CD4-positive, alpha-beta T cell (primary cell): ENCODE measurements at regions not wholly inside any gene's neighbourhood (a gene's known extent, or its start where the extent isn't known, plus 50 kb on each side); places are given as distances from the start of the nearest gene placed in this dataset.

Experiments used
- ATAC-seq: fragments of 200-7000 bp; cut with Tn5 transposase; one replicate; pipeline ENCODE4 v1.10.0; 2022; ENCODE audit warnings: mild to moderate bottlenecking; ENCODE audit not compliant: poor library complexity
- CTCF ChIA-PET: fragments of 350-600 bp; sonication (Branson Sonifier 250); formaldehyde crosslinking; loops from one replicate; lab custom pipeline; 2021; ENCODE audit warnings: antibody characterized with exemption, inconsistent platforms; lab: Charles Lee
- POLR2A ChIA-PET: fragments of 350-600 bp; sonication (Branson Sonifier 250); formaldehyde crosslinking; loops from one replicate; lab custom pipeline; 2021; ENCODE audit warnings: antibody characterized with exemption, inconsistent platforms; lab: Charles Lee
- DNase-seq, 14 experiments: peaks; one replicate each; pipeline ENCODE4 v3.0.0-alpha.2; 2013 to 2020; ENCODE audit warnings: mixed read lengths in 2 of 14
- H3K27ac ChIP-seq, 2 donors: one replicate each; pipeline versions ENCODE4 v1.5.1 to v1.7.0; 2013; ENCODE audit warnings: low read length in 2 of 2, low read depth in 1 of 2, mild to moderate bottlenecking in 1 of 2
- H3K27me3 ChIP-seq, 2 experiments: 1 replicate in 1 of 2; 2 replicates in 1 of 2; pipeline versions ENCODE4 v1.6.1 to v1.7.0; 2013; ENCODE audit warnings: low read length in 2 of 2, control low read depth in 1 of 2, mild to moderate bottlenecking in 1 of 2, moderate library complexity in 1 of 2; ENCODE audit not compliant: insufficient read depth in 2 of 2, control insufficient read depth in 1 of 2
- H3K36me3 ChIP-seq: one replicate; pipeline ENCODE4 v1.6.1; 2013; ENCODE audit warnings: low read length, control low read depth; ENCODE audit not compliant: insufficient read depth
- H3K4me1 ChIP-seq: one replicate; pipeline ENCODE4 v1.6.1; 2013; ENCODE audit warnings: low read length, control low read depth; ENCODE audit not compliant: insufficient read depth
- H3K4me3 ChIP-seq: one replicate; pipeline ENCODE4 v1.5.1; 2013; ENCODE audit warnings: mild to moderate bottlenecking, low read length, moderate library complexity
- H3K9me3 ChIP-seq, 2 experiments: 1 replicate in 1 of 2; 2 replicates in 1 of 2; pipeline versions ENCODE4 v1.6.1 to v1.7.0; 2013; ENCODE audit warnings: low read length in 2 of 2, mild to moderate bottlenecking in 2 of 2, control low read depth in 1 of 2, moderate library complexity in 1 of 2; ENCODE audit not compliant: control insufficient read depth in 1 of 2, insufficient read depth in 1 of 2
- H3K27ac Mint-ChIP-seq: one replicate; pipeline ENCODE4 v1.8.0; 2020; ENCODE audit warnings: mixed read lengths
- H3K27me3 Mint-ChIP-seq: one replicate; pipeline ENCODE4 v1.8.0; 2021; ENCODE audit warnings: mixed read lengths
- H3K36me3 Mint-ChIP-seq: one replicate; pipeline ENCODE4 v1.8.0; 2021; ENCODE audit warnings: low read depth, mixed read lengths
- H3K4me1 Mint-ChIP-seq: one replicate; pipeline ENCODE4 v1.8.0; 2021; ENCODE audit warnings: low read depth, mixed read lengths
- H3K4me3 Mint-ChIP-seq: one replicate; pipeline ENCODE4 v1.8.0; 2020; ENCODE audit warnings: mild to moderate bottlenecking, mixed read lengths
- H3K9me3 Mint-ChIP-seq: one replicate; pipeline ENCODE4 v1.8.0; 2020; ENCODE audit warnings: mixed read lengths
- intact Hi-C, 2 experiments: fragments of 100-400 bp; cut with DNase I in 1 of 2; cut with micrococcal nuclease in 1 of 2; formaldehyde crosslinking; loops; one replicate each; pipeline versions ENCODE4 v1.15.1 to v1.9.0; 2023 to 2025; cut with DNase I, micrococcal nuclease
- TF ChIP-seq, protein P1 (sequence below): fragments of 200-600 bp; IDR thresholded peaks from one replicate; pipeline ENCODE4 v1.8.0; 2022; ENCODE audit warnings: antibody characterized with exemption, mild to moderate bottlenecking

DNA sequence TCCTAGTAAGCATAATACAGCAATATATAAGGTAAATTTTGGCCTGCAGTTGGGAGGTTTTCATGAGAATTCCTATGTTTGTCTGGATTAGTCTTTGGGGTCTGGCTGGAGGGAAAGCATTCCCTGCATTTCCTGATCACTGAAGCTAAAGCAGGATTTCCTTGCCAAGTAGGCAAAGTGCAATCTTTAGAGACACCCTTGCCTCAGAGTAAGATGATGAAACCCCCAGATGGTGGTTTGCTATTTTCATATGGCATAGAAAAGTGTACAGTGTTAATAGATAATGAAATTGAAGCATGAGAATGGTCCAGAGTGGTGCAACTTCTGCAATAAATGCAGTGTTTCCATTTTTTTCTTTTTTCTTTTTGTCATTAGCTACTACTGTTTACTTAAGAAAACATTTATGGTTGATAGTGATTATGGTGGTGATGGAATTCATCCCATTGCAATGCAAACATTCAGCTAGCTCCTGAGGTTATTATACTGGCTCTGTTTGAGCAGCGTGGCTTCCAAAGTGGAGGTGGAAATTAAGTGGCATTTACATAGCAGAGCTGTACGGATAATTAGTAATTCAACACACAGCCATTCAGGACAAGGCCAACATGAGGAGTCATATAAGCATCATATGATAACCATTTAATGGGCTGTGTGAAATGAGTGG lies 276.3 kb downstream of the DUSP6 start:
- Histone ChIP-seq H3K4me1 (no peaks in the 10 kb centered on the region), H3K36me3 (no peaks in the 10 kb centered on the region), H3K27me3 (no peaks in the 10 kb centered on the region), H3K4me3 (no peak overlapping the region), H3K27ac (no peak overlapping the region), H3K9me3 (no peaks in the 10 kb centered on the region)
- H3K27me3 Mint-ChIP-seq = no peaks in the 10 kb centered on the region
- H3K4me1 Mint-ChIP-seq = no peaks in the 10 kb centered on the region
- no peak for ATAC-seq
- DNase-seq = no peak
- TF ChIP-seq, protein P1, sequence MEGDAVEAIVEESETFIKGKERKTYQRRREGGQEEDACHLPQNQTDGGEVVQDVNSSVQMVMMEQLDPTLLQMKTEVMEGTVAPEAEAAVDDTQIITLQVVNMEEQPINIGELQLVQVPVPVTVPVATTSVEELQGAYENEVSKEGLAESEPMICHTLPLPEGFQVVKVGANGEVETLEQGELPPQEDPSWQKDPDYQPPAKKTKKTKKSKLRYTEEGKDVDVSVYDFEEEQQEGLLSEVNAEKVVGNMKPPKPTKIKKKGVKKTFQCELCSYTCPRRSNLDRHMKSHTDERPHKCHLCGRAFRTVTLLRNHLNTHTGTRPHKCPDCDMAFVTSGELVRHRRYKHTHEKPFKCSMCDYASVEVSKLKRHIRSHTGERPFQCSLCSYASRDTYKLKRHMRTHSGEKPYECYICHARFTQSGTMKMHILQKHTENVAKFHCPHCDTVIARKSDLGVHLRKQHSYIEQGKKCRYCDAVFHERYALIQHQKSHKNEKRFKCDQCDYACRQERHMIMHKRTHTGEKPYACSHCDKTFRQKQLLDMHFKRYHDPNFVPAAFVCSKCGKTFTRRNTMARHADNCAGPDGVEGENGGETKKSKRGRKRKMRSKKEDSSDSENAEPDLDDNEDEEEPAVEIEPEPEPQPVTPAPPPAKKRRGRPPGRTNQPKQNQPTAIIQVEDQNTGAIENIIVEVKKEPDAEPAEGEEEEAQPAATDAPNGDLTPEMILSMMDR = no peak
- no peak overlapping the region for H3K4me3 Mint-ChIP-seq
- no peak overlapping the region for H3K27ac Mint-ChIP-seq
- POLR2A ChIA-PET = no interaction called here
- H3K9me3 Mint-ChIP-seq = no peaks in the 10 kb centered on the region
- intact Hi-C loops = no loop called here
- CTCF ChIA-PET = no interaction called here
- no peaks in the 10 kb centered on the region for H3K36me3 Mint-ChIP-seq

DNA sequence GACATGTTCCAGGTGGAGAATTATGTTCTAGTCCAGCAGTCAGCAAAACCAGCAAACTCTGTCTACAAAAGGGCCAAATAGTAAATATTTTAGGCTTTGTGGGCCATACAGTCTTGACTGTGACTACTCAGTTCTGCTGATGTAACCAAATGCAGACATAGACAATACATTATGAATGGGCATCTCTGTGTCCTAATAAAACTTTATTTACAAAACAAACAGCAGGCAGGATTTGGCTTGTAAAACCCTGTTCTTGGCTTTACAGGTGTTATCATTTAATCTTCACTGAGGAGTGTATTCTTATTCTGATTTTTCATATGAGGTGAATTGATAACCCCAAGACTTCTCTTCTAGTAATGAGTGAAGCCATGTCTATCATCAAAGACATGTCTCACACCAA lies 278.6 kb downstream of the DUSP6 start:
- H3K4me1 ChIP-seq = no peaks in the 10 kb centered on the region
- Mint-ChIP-seq H3K27ac (no peak overlapping the region), H3K4me3 (no peak overlapping the region), H3K36me3 (no peaks in the 10 kb centered on the region), H3K4me1 (no peaks in the 10 kb centered on the region), H3K9me3 (no peaks in the 10 kb centered on the region), H3K27me3 (no peaks in the 10 kb centered on the region)
- DNase-seq (no peak), ATAC-seq (no peak)
- TF ChIP-seq, protein P1 = no peak
- ChIA-PET POLR2A (no interaction called here), CTCF (no interaction called here)
- no peak overlapping the region for H3K27ac ChIP-seq
- intact Hi-C loops = no loop called here
- H3K27me3 ChIP-seq = no peaks in the 10 kb centered on the region
- H3K36me3 ChIP-seq = no peaks in the 10 kb centered on the region
- no peaks in the 10 kb centered on the region for H3K9me3 ChIP-seq
- no peak overlapping the region for H3K4me3 ChIP-seq

DNA sequence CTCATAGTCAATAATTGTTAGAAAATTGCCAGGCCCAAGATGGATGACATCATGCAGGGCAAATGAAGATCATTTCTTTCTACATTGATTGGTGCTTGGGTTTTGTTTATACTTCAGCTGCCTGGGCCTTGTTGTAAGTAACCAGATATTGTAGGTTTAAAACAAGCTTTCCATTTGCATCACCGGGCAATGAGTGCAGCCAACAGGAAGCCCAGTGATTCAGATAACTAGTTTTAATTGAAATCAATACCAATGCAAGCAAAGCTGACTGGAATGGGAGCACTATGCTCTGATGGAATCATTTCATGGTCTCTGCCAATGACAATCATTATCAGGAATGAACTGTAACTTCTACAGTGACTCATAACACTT lies 279.3 kb downstream of the DUSP6 start:
- Mint-ChIP-seq H3K27ac (no peak overlapping the region), H3K4me3 (no peak overlapping the region), H3K27me3 (no peaks in the 10 kb centered on the region), H3K9me3 (no peaks in the 10 kb centered on the region), H3K4me1 (no peaks in the 10 kb centered on the region), H3K36me3 (no peaks in the 10 kb centered on the region)
- intact Hi-C loops = no loop called here
- H3K4me1 ChIP-seq = no peaks in the 10 kb centered on the region
- H3K27ac ChIP-seq = no peak overlapping the region
- DNase-seq = no peak
- no peak overlapping the region for H3K4me3 ChIP-seq
- ChIA-PET POLR2A (no interaction called here), CTCF (no interaction called here)
- no peaks in the 10 kb centered on the region for H3K27me3 ChIP-seq
- H3K36me3 ChIP-seq = no peaks in the 10 kb centered on the region
- ATAC-seq = no peak
- H3K9me3 ChIP-seq = no peaks in the 10 kb centered on the region
- TF ChIP-seq, protein P1 = no peak
